Transverse colon (tissue), 4 donors: ENCODE measurements at regions not wholly inside any gene's neighbourhood (a gene's known extent, or its start where the extent isn't known, plus 50 kb on each side); places are given as distances from the start of the nearest gene placed in this dataset.
"Not testable (repeated sequence)": the region's sequence is repeated elsewhere in the genome, so short reads cannot be mapped to it uniquely, and the experiment has no call there.

Experiments
- DNase-seq: peaks from one replicate; pipeline ENCODE4 v3.0.0-alpha.2; 2019
- H3K27ac ChIP-seq, 4 donors: fragments of 200-600 bp; sonication (generic); 2 replicates each; pipeline ENCODE4 v1.5.1; 2016 to 2018; ENCODE audit warnings: inconsistent platforms in 4 of 4
- H3K27me3 ChIP-seq: fragments of 200-600 bp; sonication (generic); 2 replicates; pipeline ENCODE4 v1.5.1; 2017; ENCODE audit warnings: inconsistent platforms
- H3K36me3 ChIP-seq, 4 donors: fragments of 200-600 bp; sonication (generic); 2 replicates each; pipeline ENCODE4 v1.5.1; 2017 to 2019; ENCODE audit warnings: inconsistent platforms in 4 of 4
- H3K4me1 ChIP-seq, 4 donors: fragments of 200-600 bp; sonication (generic); 2 replicates each; pipeline ENCODE4 v1.5.1; 2017 to 2020; ENCODE audit warnings: inconsistent platforms in 4 of 4
- H3K4me3 ChIP-seq, 4 donors: fragments of 200-600 bp; sonication (generic); 1 replicate in 1 of 4; 2 replicates in 3 of 4; pipeline versions ENCODE4 v1.5.1 to v1.6.1; 2017 to 2019; ENCODE audit warnings: inconsistent platforms in 4 of 4
- H3K9me3 ChIP-seq, 2 donors: fragments of 200-600 bp; sonication (generic); 2 replicates each; pipeline ENCODE4 v1.5.1; 2017 to 2019; ENCODE audit warnings: inconsistent platforms in 2 of 2
- EP300 ChIP-seq: sonication (generic); formaldehyde crosslinking; IDR thresholded peaks from one replicate; pipeline ENCODE4 v1.6.1; 2017; ENCODE audit warnings: antibody characterized with exemption, low read depth
- POLR2A ChIP-seq: fragments of 450-650 bp; IDR thresholded peaks from one replicate; pipeline ENCODE4 v1.6.1; 2016; ENCODE audit warnings: antibody characterized with exemption, mild to moderate bottlenecking, moderate library complexity
- POLR2AphosphoS5 ChIP-seq, 3 donors: sonication (generic); formaldehyde crosslinking; IDR thresholded peaks; one replicate each; pipeline ENCODE4 v1.6.1; 2016; ENCODE audit warnings: antibody characterized with exemption in 3 of 3
- WGBS, 2 donors: methylation state at CpG; one replicate each; pipeline ENCODE4 v1.1.5; 2018; ENCODE audit warnings: low coverage in 1 of 2; 5-methylcytosine and 5-hydroxymethylcytosine counted together
- in situ Hi-C, 4 donors: fragments of 200-750 bp; cut with MboI; loops; one replicate each; pipeline versions ENCODE4 v1.15.0 to v1.15.1; 2017; ENCODE audit warnings: low sequenced_read_pairs in 3 of 4, low pct_ligation_motif_present in 1 of 4, low pct_unique_long_range_greater_than_20kb in 1 of 4
- intact Hi-C: fragments of 100-400 bp; cut with DNase I; formaldehyde crosslinking; loops from one replicate; pipeline ENCODE4 v1.15.1; 2023; ENCODE audit warnings: low total_unique reads
- TF ChIP-seq, protein P1 (sequence below), 5 experiments: fragments of 200-600 bp in 3 of 5; fragments of 450-650 bp in 2 of 5; sonication (generic) in 3 of 5; IDR thresholded peaks; 1 replicate in 2 of 5; 2 replicates in 3 of 5; pipeline ENCODE4 v1.5.1; 2016 to 2017; ENCODE audit warnings: antibody characterized with exemption in 5 of 5, inconsistent platforms in 3 of 5, mild to moderate bottlenecking in 2 of 5, moderate library complexity in 1 of 5

GRCh38 chr17:69696650-69697049 lies 282.2 kb downstream of the MAP2K6 start:
- in situ Hi-C loops = no loop called here
- Histone ChIP-seq H3K27ac (no peak overlapping the region), H3K4me1 (no peaks in the 10 kb centered on the region), H3K36me3 (no peaks in the 10 kb centered on the region), H3K9me3 (peaks cover 6 to 10% of the 10 kb centered on the region in 2 donors), H3K4me3 (no peak overlapping the region), H3K27me3 (no peaks in the 10 kb centered on the region)
- 58% methylated on average over 1 of the region's 1 CpG; no CpG with 5 or more reads in 1 of the 2 donors for WGBS, 2 donors
- intact Hi-C loops = no loop called here
- DNase-seq = no peak
- no peak for TF ChIP-seq POLR2AphosphoS5 (IDR thresholded peaks at IDR 0.05)
- no peak for TF ChIP-seq POLR2A
- TF ChIP-seq EP300 = no peak
- TF ChIP-seq, protein P1, sequence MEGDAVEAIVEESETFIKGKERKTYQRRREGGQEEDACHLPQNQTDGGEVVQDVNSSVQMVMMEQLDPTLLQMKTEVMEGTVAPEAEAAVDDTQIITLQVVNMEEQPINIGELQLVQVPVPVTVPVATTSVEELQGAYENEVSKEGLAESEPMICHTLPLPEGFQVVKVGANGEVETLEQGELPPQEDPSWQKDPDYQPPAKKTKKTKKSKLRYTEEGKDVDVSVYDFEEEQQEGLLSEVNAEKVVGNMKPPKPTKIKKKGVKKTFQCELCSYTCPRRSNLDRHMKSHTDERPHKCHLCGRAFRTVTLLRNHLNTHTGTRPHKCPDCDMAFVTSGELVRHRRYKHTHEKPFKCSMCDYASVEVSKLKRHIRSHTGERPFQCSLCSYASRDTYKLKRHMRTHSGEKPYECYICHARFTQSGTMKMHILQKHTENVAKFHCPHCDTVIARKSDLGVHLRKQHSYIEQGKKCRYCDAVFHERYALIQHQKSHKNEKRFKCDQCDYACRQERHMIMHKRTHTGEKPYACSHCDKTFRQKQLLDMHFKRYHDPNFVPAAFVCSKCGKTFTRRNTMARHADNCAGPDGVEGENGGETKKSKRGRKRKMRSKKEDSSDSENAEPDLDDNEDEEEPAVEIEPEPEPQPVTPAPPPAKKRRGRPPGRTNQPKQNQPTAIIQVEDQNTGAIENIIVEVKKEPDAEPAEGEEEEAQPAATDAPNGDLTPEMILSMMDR (IDR thresholded peaks at IDR 0.05) = no peak

- H3K4me3 ChIP-seq, DNase-seq, H3K27me3 ChIP-seq, H3K4me1 ChIP-seq, H3K27ac ChIP-seq, H3K36me3 ChIP-seq, in situ Hi-C loops, intact Hi-C loops: not testable (repeated sequence)
- H3K9me3 ChIP-seq = peaks cover 6 to 10% of the 10 kb centered on the region in 2 donors
These were observed 283.9 kb downstream of the MAP2K6 start for GRCh38 chr17:69698352-69698751.

DNA sequence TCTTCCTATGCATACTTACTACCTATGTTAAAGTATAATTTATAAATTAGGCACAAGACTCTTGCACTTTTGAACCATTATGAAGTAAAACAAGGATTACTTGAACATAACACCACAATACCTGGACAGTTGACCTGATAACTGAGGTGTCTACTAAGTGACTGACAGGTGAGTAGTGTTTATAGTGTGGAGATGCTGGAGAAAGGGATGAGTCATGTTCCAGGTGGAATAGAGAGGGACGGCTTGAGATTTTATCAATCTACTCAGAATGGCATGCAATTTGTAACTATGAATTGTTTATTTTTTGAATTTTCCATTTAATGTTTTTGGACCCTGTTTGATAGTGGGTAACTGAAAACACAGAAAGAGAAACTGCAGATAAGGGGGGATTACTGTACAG lies 287.6 kb downstream of the MAP2K6 start:
- in situ Hi-C loops = no loop called here
- Histone ChIP-seq H3K36me3 (no peaks in the 10 kb centered on the region), H3K27me3 (no peaks in the 10 kb centered on the region), H3K9me3 (peaks cover 6 to 10% of the 10 kb centered on the region in 2 donors), H3K27ac (no peak overlapping the region), H3K4me1 (no peaks in the 10 kb centered on the region), H3K4me3 (no peak overlapping the region)
- 81 to 91% methylated on average over 1 of the region's 1 CpG for WGBS, 2 donors
- TF ChIP-seq, protein P1 (IDR thresholded peaks at IDR 0.05) = no peak
- TF ChIP-seq POLR2AphosphoS5 (IDR thresholded peaks at IDR 0.05) = no peak
- no peak for TF ChIP-seq POLR2A
- no peak for TF ChIP-seq EP300
- DNase-seq = no peak
- intact Hi-C loops = no loop called here

GRCh38 chr17:69703751-69704150 lies 289.3 kb downstream of the MAP2K6 start:
- Histone ChIP-seq H3K9me3 (peaks cover 0 to 1% of the 10 kb centered on the region in 2 donors), H3K4me1 (no peaks in the 10 kb centered on the region), H3K27ac (no peak overlapping the region), H3K36me3 (no peaks in the 10 kb centered on the region), H3K27me3 (no peaks in the 10 kb centered on the region), H3K4me3 (no peak overlapping the region)
- intact Hi-C loops = no loop called here
- no peak for DNase-seq
- WGBS, 2 donors = 48 to 60% methylated on average over 1 of the region's 1 CpG
- TF ChIP-seq, protein P1 (IDR thresholded peaks at IDR 0.05) = no peak
- TF ChIP-seq EP300 (no peak), POLR2A (no peak), POLR2AphosphoS5 (IDR thresholded peaks at IDR 0.05) (no peak)
- in situ Hi-C loops = no loop called here

DNA sequence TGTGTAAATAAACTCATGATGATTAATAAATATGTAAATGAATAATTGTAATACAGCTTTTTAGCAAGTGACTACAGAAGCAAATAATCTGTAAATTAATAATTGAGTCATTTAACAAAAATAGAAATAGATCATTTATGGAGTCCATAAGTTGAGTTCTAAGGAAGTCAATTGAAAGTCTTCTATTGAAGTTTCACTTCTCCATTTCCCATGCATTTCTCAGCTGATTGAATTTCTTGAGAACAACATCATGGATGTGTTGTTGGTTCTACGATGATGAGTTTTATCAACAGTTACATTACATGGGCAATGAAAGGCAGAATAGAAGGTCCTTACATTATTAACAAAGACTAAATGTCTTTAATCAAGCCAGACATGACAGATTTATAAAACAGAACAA lies 290.4 kb downstream of the MAP2K6 start:
- H3K36me3 ChIP-seq = no peaks in the 10 kb centered on the region
- intact Hi-C loops (no loop called here), in situ Hi-C loops (no loop called here)
- 71 to 83% methylated on average over 1 of the region's 1 CpG for WGBS, 2 donors
- H3K4me3 ChIP-seq = no peak overlapping the region
- DNase-seq = no peak
- H3K9me3 ChIP-seq = no peaks in the 10 kb centered on the region
- H3K27me3 ChIP-seq = no peaks in the 10 kb centered on the region
- H3K27ac ChIP-seq = no peak overlapping the region
- TF ChIP-seq POLR2A (no peak), EP300 (no peak), POLR2AphosphoS5 (IDR thresholded peaks at IDR 0.05) (no peak)
- TF ChIP-seq, protein P1 (IDR thresholded peaks at IDR 0.05) = no peak
- no peaks in the 10 kb centered on the region for H3K4me1 ChIP-seq
